ENCODE measurements at regions not wholly inside any gene's neighbourhood (a gene's known extent, or its start where the extent isn't known, plus 50 kb on each side); places are given as distances from the start of the nearest gene placed in this dataset.

DNA sequence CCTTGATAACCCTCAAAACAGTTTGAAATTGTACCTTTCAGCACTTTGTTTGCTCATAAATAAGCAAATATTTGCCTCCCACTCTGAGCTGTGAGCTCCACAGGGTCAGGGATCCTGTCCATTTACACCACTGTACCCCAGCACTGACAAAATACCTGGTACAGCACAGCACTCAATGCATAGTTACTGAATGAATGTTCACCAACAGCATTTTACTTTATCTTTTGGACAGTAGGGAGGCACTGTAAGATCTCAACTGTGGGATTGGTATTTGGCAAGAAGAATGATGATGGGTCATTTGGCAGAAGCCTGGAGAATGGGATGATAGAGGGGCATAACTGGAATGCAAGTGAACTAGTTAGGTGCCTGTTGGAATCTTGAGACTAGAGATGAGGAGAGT lies 127.2 kb upstream of the ARGLU1 start:
- Histone ChIP-seq H3K27me3 (ENCODE audit: insufficient read depth, low read length) (no peaks in the 10 kb centered on the region), H3K36me3 (ENCODE audit: insufficient read depth, low read length) (no peaks in the 10 kb centered on the region), H3K9me3 (ENCODE audit: insufficient read depth, low read depth, low read length) (no peaks in the 10 kb centered on the region), H3K4me3 (ENCODE audit: insufficient read depth, low read depth, low read length) (no peak overlapping the region), H3K79me2 (ENCODE audit: insufficient read depth, low read length) (no peaks in the 10 kb centered on the region), H3K4me1 (ENCODE audit: insufficient read depth, low read length) (no peaks in the 10 kb centered on the region), H3K4me2 (ENCODE audit: low read length) (no peak overlapping the region), H2AFZ (ENCODE audit: low read depth, low read length) (no peak overlapping the region), H3K9ac (ENCODE audit: low read length) (no peak overlapping the region), H4K20me1 (ENCODE audit: insufficient read depth, low read length) (no peaks in the 10 kb centered on the region), H3K27ac (ENCODE audit: low read depth, low read length) (no peak overlapping the region)
- H3K27me3 Mint-ChIP-seq (ENCODE audit: low read depth, unreplicated experiment): no peaks in the 10 kb centered on the region
- no peak overlapping the region for H3K27ac Mint-ChIP-seq (ENCODE audit: unreplicated experiment)
- no peak for TF ChIP-seq EZH2 (IDR thresholded peaks at IDR 0.05; ENCODE audit: insufficient read depth, low read length)
- TF ChIP-seq, protein P1, sequence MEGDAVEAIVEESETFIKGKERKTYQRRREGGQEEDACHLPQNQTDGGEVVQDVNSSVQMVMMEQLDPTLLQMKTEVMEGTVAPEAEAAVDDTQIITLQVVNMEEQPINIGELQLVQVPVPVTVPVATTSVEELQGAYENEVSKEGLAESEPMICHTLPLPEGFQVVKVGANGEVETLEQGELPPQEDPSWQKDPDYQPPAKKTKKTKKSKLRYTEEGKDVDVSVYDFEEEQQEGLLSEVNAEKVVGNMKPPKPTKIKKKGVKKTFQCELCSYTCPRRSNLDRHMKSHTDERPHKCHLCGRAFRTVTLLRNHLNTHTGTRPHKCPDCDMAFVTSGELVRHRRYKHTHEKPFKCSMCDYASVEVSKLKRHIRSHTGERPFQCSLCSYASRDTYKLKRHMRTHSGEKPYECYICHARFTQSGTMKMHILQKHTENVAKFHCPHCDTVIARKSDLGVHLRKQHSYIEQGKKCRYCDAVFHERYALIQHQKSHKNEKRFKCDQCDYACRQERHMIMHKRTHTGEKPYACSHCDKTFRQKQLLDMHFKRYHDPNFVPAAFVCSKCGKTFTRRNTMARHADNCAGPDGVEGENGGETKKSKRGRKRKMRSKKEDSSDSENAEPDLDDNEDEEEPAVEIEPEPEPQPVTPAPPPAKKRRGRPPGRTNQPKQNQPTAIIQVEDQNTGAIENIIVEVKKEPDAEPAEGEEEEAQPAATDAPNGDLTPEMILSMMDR (IDR thresholded peaks at IDR 0.05; ENCODE audit: insufficient read depth, low read depth, low read length): no peak
- DNase-seq (ENCODE audit: low read depth) (no peak), FAIRE-seq (no peak)
- H3K4me3 Mint-ChIP-seq (ENCODE audit: unreplicated experiment): no peak overlapping the region
- no peaks in the 10 kb centered on the region for H3K4me1 Mint-ChIP-seq (ENCODE audit: low read depth, unreplicated experiment)
- no peaks in the 10 kb centered on the region for H3K9me3 Mint-ChIP-seq (ENCODE audit: unreplicated experiment)
- H3K36me3 Mint-ChIP-seq (ENCODE audit: low read depth, unreplicated experiment): no peaks in the 10 kb centered on the region

DNA sequence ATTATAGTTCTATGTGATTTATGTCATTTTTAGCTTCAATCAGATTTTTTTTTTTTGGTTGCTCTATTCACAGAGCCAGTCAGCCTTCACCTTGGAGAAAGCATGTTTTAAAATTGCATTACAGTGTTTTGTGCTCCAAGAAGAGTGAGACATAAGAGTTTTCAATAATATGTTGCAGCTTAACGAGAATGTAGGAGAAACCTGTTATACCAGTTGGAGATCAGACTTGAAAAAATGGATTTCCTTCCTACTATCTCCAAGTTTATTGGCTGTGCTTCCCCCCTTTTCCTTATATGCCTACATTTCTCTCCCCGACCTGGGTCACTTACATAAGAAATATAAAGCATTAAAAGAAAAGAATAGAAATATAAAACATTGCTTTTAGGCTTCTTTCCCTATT lies 123.9 kb upstream of the ARGLU1 start:
- no peak overlapping the region for H3K27ac Mint-ChIP-seq (ENCODE audit: unreplicated experiment)

DNA sequence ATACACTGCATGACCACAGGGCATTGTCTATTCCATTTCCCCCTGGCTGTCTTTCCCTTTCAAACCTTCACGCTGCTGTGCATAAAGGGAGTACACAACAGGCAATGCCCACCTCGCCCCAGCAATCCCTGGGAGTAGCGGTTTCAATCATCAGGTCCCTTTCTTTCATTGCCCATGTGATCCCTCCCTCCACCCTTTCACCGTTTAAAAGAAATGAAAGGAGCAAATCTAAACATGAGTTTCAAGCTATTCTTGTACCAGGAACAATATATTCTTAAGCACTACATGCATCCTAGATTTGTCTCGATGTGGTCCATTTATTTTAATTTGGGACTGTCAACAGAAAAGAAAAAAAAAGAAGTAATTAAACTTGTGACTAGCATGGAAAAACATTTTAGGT lies 123.4 kb upstream of the ARGLU1 start:
- Histone ChIP-seq H2AFZ (ENCODE audit: low read depth, low read length) (no peak overlapping the region), H3K9ac (ENCODE audit: low read length) (no peak overlapping the region), H3K27me3 (ENCODE audit: insufficient read depth, low read length) (no peaks in the 10 kb centered on the region), H3K4me2 (ENCODE audit: low read length) (no peak overlapping the region), H3K9me3 (ENCODE audit: insufficient read depth, low read depth, low read length) (no peaks in the 10 kb centered on the region), H3K27ac (ENCODE audit: low read depth, low read length) (no peak overlapping the region), H3K4me3 (ENCODE audit: insufficient read depth, low read depth, low read length) (no peak overlapping the region), H4K20me1 (ENCODE audit: insufficient read depth, low read length) (no peaks in the 10 kb centered on the region), H3K36me3 (ENCODE audit: insufficient read depth, low read length) (no peaks in the 10 kb centered on the region), H3K4me1 (ENCODE audit: insufficient read depth, low read length) (no peaks in the 10 kb centered on the region), H3K79me2 (ENCODE audit: insufficient read depth, low read length) (no peaks in the 10 kb centered on the region)
- Mint-ChIP-seq H3K9me3 (ENCODE audit: unreplicated experiment) (no peaks in the 10 kb centered on the region), H3K27ac (ENCODE audit: unreplicated experiment) (no peak overlapping the region), H3K36me3 (ENCODE audit: low read depth, unreplicated experiment) (no peaks in the 10 kb centered on the region), H3K4me3 (ENCODE audit: unreplicated experiment) (no peak overlapping the region), H3K27me3 (ENCODE audit: low read depth, unreplicated experiment) (no peaks in the 10 kb centered on the region), H3K4me1 (ENCODE audit: low read depth, unreplicated experiment) (no peaks in the 10 kb centered on the region)
- no peak for FAIRE-seq
- DNase-seq (ENCODE audit: low read depth): no peak
- TF ChIP-seq, protein P1 (IDR thresholded peaks at IDR 0.05; ENCODE audit: insufficient read depth, low read depth, low read length): no peak
- no peak for TF ChIP-seq EZH2 (IDR thresholded peaks at IDR 0.05; ENCODE audit: insufficient read depth, low read length)

More for the DNA sequence above, 123.9 kb upstream of the ARGLU1 start:
- DNase-seq (ENCODE audit: low read depth): no peak
- no peak overlapping the region for H3K4me2 ChIP-seq (ENCODE audit: low read length)
- no peak for TF ChIP-seq EZH2 (IDR thresholded peaks at IDR 0.05; ENCODE audit: insufficient read depth, low read length)
- TF ChIP-seq, protein P1 (IDR thresholded peaks at IDR 0.05; ENCODE audit: insufficient read depth, low read depth, low read length): no peak
- H3K9me3 ChIP-seq (ENCODE audit: insufficient read depth, low read depth, low read length): no peaks in the 10 kb centered on the region
- H3K9me3 Mint-ChIP-seq (ENCODE audit: unreplicated experiment): no peaks in the 10 kb centered on the region
- H4K20me1 ChIP-seq (ENCODE audit: insufficient read depth, low read length): no peaks in the 10 kb centered on the region
- no peak overlapping the region for H2AFZ ChIP-seq (ENCODE audit: low read depth, low read length)
- H3K4me3 ChIP-seq (ENCODE audit: insufficient read depth, low read depth, low read length): no peak overlapping the region
- H3K27me3 Mint-ChIP-seq (ENCODE audit: low read depth, unreplicated experiment): no peaks in the 10 kb centered on the region
- H3K36me3 ChIP-seq (ENCODE audit: insufficient read depth, low read length): no peaks in the 10 kb centered on the region
- H3K27me3 ChIP-seq (ENCODE audit: insufficient read depth, low read length): no peaks in the 10 kb centered on the region
- H3K79me2 ChIP-seq (ENCODE audit: insufficient read depth, low read length): no peaks in the 10 kb centered on the region
- no peaks in the 10 kb centered on the region for H3K4me1 ChIP-seq (ENCODE audit: insufficient read depth, low read length)
- H3K9ac ChIP-seq (ENCODE audit: low read length): no peak overlapping the region
- no peaks in the 10 kb centered on the region for H3K4me1 Mint-ChIP-seq (ENCODE audit: low read depth, unreplicated experiment)
- H3K4me3 Mint-ChIP-seq (ENCODE audit: unreplicated experiment): no peak overlapping the region
- H3K36me3 Mint-ChIP-seq (ENCODE audit: low read depth, unreplicated experiment): no peaks in the 10 kb centered on the region
- no peak overlapping the region for H3K27ac ChIP-seq (ENCODE audit: low read depth, low read length)
- FAIRE-seq: no peak

Data from astrocyte (in vitro differentiated cells and primary cell).